ENCODE measurements at regions not wholly inside any gene's neighbourhood (a gene's known extent, or its start where the extent isn't known, plus 50 kb on each side); places are given as distances from the start of the nearest gene placed in this dataset.

GRCh38 chr18:75607701-75608100 lies 180.2 kb upstream of the SMIM21 start:
- no peak for TF ChIP-seq CTCF (IDR thresholded peaks at IDR 0.05)
- TF ChIP-seq POLR2A (IDR thresholded peaks at IDR 0.05) = no peak
